Glomerular visceral epithelial cell (primary cell): ENCODE measurements at regions not wholly inside any gene's neighbourhood (a gene's known extent, or its start where the extent isn't known, plus 50 kb on each side); places are given as distances from the start of the nearest gene placed in this dataset.

Source experiments
- DNase-seq: peaks from one replicate; pipeline ENCODE4 v3.0.0-alpha.2; 2016; ENCODE audit errors: extremely low spot score

DNA sequence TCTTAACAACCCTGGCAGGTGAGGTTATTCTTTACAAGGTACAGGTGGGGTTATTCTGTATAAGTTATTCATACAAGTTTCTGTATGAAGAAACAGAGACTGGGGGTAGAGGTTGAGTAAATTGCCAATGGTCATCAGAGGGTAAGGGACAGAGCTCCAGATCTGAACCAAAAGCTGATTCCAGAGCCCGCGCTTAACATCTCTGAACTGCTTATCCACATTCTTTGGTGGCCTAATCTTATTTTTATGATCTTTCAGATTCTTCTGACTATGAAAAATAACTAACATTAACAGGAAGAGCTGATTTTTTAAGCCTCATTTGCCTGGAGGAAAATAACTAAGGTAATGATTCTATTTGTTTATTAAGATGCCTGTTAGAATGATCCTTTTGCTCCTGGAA is 63.9 kb upstream of the BARHL2 start:
- no peak for DNase-seq

GRCh38 chr1:90779573-90779972 is 62.5 kb upstream of the BARHL2 start:
- no peak for DNase-seq

DNA sequence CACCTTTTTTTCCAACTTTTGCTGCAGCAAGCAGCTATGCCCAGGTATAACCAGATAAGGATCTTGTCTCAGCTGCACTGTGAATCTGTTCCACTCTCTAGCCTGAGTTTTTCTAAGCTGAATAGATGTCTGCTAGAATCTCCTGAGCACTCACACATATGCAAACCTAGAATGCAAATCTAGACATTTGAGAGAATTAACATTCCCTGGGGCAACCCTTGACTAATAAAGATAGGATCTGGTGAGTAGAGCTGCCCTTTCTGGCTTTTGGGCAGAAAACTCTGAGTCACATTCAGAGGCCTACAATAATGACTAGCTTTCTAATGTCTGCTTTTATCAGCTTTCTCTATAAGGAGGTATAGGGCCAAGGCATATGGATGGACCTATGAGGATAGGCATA is 61.4 kb upstream of the BARHL2 start:
- no peak for DNase-seq

GRCh38 chr1:90773812-90774211 is 56.7 kb upstream of the BARHL2 start:
- DNase-seq: no peak

DNA sequence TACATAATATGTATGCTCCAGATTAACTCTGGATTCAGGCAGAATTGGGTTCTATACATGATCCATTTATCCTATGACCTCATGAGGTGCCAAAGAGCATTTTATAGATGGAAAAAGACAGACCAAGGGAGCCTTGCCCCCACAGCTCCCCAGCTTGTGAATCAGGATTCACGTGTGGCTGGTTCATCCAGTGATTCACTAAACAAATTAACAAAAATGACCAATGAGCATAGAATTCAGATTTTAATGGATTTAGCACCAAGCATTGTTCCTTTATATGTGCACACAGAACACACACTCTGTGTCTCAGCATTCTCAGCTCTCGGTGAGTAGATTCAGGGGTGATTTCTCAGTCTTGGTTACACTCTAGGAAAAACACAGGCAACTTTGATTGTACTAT is 51.7 kb upstream of the BARHL2 start:
- DNase-seq: no peak

DNA sequence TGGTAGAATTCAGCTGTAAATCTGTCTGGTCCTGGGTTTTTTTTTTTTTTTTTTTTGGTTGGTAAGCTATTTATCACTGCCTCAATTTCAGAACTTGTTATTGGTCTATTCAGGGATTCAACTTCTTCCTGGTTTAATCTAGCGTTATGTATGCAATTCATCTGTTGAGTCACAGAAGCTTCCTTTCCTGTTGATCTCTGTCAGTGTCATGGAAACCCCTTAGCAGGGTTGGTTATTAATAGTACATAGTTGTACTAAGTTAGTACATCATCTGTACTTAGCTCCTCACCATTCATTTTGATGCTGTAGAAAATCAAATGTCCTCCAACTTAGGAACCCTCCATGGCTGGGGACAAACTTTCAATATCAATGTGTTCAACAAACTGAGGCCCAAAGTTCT is 51.0 kb upstream of the BARHL2 start:
- no peak for DNase-seq
